Osteoblast (primary cell): ENCODE measurements at regions not wholly inside any gene's neighbourhood (a gene's known extent, or its start where the extent isn't known, plus 50 kb on each side); places are given as distances from the start of the nearest gene placed in this dataset.
"Not testable (repeated sequence)": the region's sequence is repeated elsewhere in the genome, so short reads cannot be mapped to it uniquely, and the experiment has no call there.

Source experiments
- DNase-seq: peaks from one replicate; pipeline ENCODE4 v3.0.0; 2011; ENCODE audit warnings: low spot score, mixed read lengths; ENCODE audit not compliant: insufficient read length; ENCODE audit errors: missing footprints
- H2AFZ ChIP-seq: 2 replicates; pipeline ENCODE4 v1.6.0; 2011; ENCODE audit warnings: mild to moderate bottlenecking, low read length
- H3K27ac ChIP-seq: 2 replicates; pipeline ENCODE4 v1.5.1; 2011; ENCODE audit warnings: mild to moderate bottlenecking, low read depth, low read length, moderate library complexity
- H3K27me3 ChIP-seq: 2 replicates; pipeline ENCODE4 v1.6.0; 2012; ENCODE audit warnings: mild to moderate bottlenecking, control low read depth, inconsistent platforms, low read length, moderate library complexity; ENCODE audit not compliant: insufficient read depth
- H3K36me3 ChIP-seq: 2 replicates; pipeline ENCODE4 v1.5.1; 2011; ENCODE audit warnings: mild to moderate bottlenecking, low read length, control low read depth, moderate library complexity; ENCODE audit not compliant: insufficient read depth
- H3K4me1 ChIP-seq: 2 replicates; pipeline ENCODE4 v1.5.1; 2011; ENCODE audit warnings: mild to moderate bottlenecking, low read length, control low read depth, moderate library complexity; ENCODE audit not compliant: insufficient read depth
- H3K4me2 ChIP-seq: 2 replicates; pipeline ENCODE4 v1.6.0; 2011; ENCODE audit warnings: mild to moderate bottlenecking, low read length; ENCODE audit not compliant: insufficient read depth
- H3K4me3 ChIP-seq: fragments of 200-600 bp; sonication (generic); 3 replicates; pipeline ENCODE4 v1.5.1; 2012; ENCODE audit warnings: mild to moderate bottlenecking, low read length, inconsistent platforms; ENCODE audit not compliant: insufficient read depth
- H3K79me2 ChIP-seq: 2 replicates; pipeline ENCODE4 v1.6.0; 2012; ENCODE audit warnings: mild to moderate bottlenecking, low read length, control low read depth, inconsistent platforms; ENCODE audit not compliant: insufficient read depth
- H3K9me3 ChIP-seq: 2 replicates; pipeline ENCODE4 v1.5.1; 2011; ENCODE audit warnings: low read depth, low read length, control low read depth
- H4K20me1 ChIP-seq: 2 replicates; pipeline ENCODE4 v1.6.0; 2012; ENCODE audit warnings: mild to moderate bottlenecking, low read length, control low read depth; ENCODE audit not compliant: insufficient read depth
- TF ChIP-seq, protein P1 (sequence below): IDR thresholded peaks from 2 replicates; pipeline ENCODE4 v1.5.1; 2011; ENCODE audit warnings: mild to moderate bottlenecking, low read depth, low read length, moderate library complexity; ENCODE audit errors: extremely low read depth

GRCh38 chr10:4226941-4227540 is 442.0 kb upstream of the KLF6 start:
- no peak for DNase-seq
- H3K36me3 ChIP-seq: no peaks in the 10 kb centered on the region

DNA sequence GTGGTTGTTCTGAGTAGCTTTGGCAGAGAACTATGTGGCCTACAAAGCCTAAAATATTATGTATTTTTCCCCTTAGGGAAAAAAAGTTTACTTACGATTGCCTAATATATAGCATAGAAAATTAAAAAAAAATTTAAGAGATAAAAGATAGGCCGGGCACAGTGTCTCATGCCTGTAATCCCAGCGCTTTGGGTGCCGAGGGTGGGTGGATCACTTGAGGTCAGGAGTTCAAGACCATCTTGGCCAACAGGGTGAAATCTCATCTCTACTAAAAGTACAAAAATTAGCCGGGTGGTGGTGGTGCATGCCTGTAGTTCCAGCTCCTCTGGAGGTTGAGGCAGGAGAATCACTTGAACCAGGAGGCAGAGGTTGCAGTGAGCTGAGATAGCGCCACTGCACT is 439.2 kb upstream of the KLF6 start:
- Histone ChIP-seq H3K4me2 (no peak overlapping the region), H3K27ac (no peak overlapping the region), H3K9me3 (no peaks in the 10 kb centered on the region), H3K4me3 (no peak overlapping the region), H3K4me1 (no peaks in the 10 kb centered on the region), H3K27me3 (no peaks in the 10 kb centered on the region), H3K79me2 (no peaks in the 10 kb centered on the region), H3K36me3 (no peaks in the 10 kb centered on the region), H2AFZ (no peak overlapping the region), H4K20me1 (no peaks in the 10 kb centered on the region)
- no peak for DNase-seq
- TF ChIP-seq, protein P1, sequence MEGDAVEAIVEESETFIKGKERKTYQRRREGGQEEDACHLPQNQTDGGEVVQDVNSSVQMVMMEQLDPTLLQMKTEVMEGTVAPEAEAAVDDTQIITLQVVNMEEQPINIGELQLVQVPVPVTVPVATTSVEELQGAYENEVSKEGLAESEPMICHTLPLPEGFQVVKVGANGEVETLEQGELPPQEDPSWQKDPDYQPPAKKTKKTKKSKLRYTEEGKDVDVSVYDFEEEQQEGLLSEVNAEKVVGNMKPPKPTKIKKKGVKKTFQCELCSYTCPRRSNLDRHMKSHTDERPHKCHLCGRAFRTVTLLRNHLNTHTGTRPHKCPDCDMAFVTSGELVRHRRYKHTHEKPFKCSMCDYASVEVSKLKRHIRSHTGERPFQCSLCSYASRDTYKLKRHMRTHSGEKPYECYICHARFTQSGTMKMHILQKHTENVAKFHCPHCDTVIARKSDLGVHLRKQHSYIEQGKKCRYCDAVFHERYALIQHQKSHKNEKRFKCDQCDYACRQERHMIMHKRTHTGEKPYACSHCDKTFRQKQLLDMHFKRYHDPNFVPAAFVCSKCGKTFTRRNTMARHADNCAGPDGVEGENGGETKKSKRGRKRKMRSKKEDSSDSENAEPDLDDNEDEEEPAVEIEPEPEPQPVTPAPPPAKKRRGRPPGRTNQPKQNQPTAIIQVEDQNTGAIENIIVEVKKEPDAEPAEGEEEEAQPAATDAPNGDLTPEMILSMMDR: no peak

More at GRCh38 chr10:4226941-4227540, 442.0 kb upstream of the KLF6 start:
- no peaks in the 10 kb centered on the region for H4K20me1 ChIP-seq
- H3K4me2 ChIP-seq: no peak overlapping the region
- no peaks in the 10 kb centered on the region for H3K4me1 ChIP-seq
- no peak overlapping the region for H3K4me3 ChIP-seq
- no peaks in the 10 kb centered on the region for H3K9me3 ChIP-seq
- TF ChIP-seq, protein P1: no peak
- H3K27me3 ChIP-seq: no peaks in the 10 kb centered on the region
- no peak overlapping the region for H3K27ac ChIP-seq
- no peak overlapping the region for H2AFZ ChIP-seq
- H3K79me2 ChIP-seq: no peaks in the 10 kb centered on the region

GRCh38 chr10:4221310-4221709 is 436.3 kb upstream of the KLF6 start:
- H3K4me2 ChIP-seq, H3K4me1 ChIP-seq, H3K36me3 ChIP-seq, DNase-seq, H4K20me1 ChIP-seq, H2AFZ ChIP-seq, H3K79me2 ChIP-seq, H3K9me3 ChIP-seq, H3K27me3 ChIP-seq, H3K27ac ChIP-seq, H3K4me3 ChIP-seq: not testable (repeated sequence)

GRCh38 chr10:4219901-4220300 is 434.9 kb upstream of the KLF6 start:
- Histone ChIP-seq H3K4me1 (no peaks in the 10 kb centered on the region), H3K27me3 (no peaks in the 10 kb centered on the region), H3K36me3 (no peaks in the 10 kb centered on the region), H3K4me3 (no peak overlapping the region), H2AFZ (no peak overlapping the region), H3K9me3 (no peaks in the 10 kb centered on the region), H3K4me2 (no peak overlapping the region), H3K27ac (no peak overlapping the region), H4K20me1 (no peaks in the 10 kb centered on the region), H3K79me2 (no peaks in the 10 kb centered on the region)
- TF ChIP-seq, protein P1: no peak
- no peak for DNase-seq
